WTC11 (cell line): ENCODE measurements at regions not wholly inside any gene's neighbourhood (a gene's known extent, or its start where the extent isn't known, plus 50 kb on each side); places are given as distances from the start of the nearest gene placed in this dataset.

Experiments
- ATAC-seq: fragments of 200-7000 bp; cut with Tn5 transposase; 2 replicates; pipeline ENCODE4 v1.10.0; 2021; ENCODE audit warnings: mild to moderate bottlenecking, moderate library complexity
- CTCF ChIA-PET: fragments of 300-600 bp; sonication (Branson Sonifier 250); formaldehyde crosslinking; loops from one replicate; lab custom pipeline; 2021; ENCODE audit warnings: antibody characterized with exemption; lab: Charles Lee
- POLR2A ChIA-PET: fragments of 350-600 bp; sonication (Branson Sonifier 250); formaldehyde crosslinking; loops from one replicate; lab custom pipeline; 2021; ENCODE audit warnings: antibody characterized with exemption; lab: Charles Lee
- DNase-seq: peaks from one replicate; pipeline ENCODE4 v3.0.0; 2021; ENCODE audit warnings: low spot score
- H3K27ac Mint-ChIP-seq: 2 replicates; pipeline ENCODE4 v1.8.0; 2021; ENCODE audit warnings: mixed read lengths
- H3K27me3 Mint-ChIP-seq: 2 replicates; pipeline ENCODE4 v1.8.0; 2021; ENCODE audit warnings: low read depth, mild to moderate bottlenecking, moderate library complexity, mixed read lengths
- H3K36me3 Mint-ChIP-seq: 2 replicates; pipeline ENCODE4 v1.8.0; 2021; ENCODE audit warnings: mixed read lengths
- H3K4me1 Mint-ChIP-seq: 2 replicates; pipeline ENCODE4 v1.8.0; 2022; ENCODE audit warnings: mixed read lengths
- H3K4me3 Mint-ChIP-seq: 2 replicates; pipeline ENCODE4 v1.8.0; 2021; ENCODE audit warnings: mild to moderate bottlenecking, moderate library complexity, mixed read lengths
- H3K9me3 Mint-ChIP-seq: 2 replicates; pipeline ENCODE4 v1.8.0; 2021; ENCODE audit warnings: mixed read lengths
- ATF1 ChIP-seq: sonication (generic); formaldehyde crosslinking; IDR thresholded peaks from 2 replicates; pipeline ENCODE4 v1.8.1; 2023; ENCODE audit warnings: mild to moderate bottlenecking, moderate library complexity, missing genetic modification reagents
- ATF6 ChIP-seq: sonication (generic); formaldehyde crosslinking; IDR thresholded peaks from 2 replicates; pipeline ENCODE4 v1.8.1; 2023; ENCODE audit warnings: mild to moderate bottlenecking, missing genetic modification reagents
- CTCF ChIP-seq: fragments of 200-600 bp; IDR thresholded peaks from 2 replicates; pipeline ENCODE4 v1.8.0; 2022; ENCODE audit warnings: antibody characterized with exemption
- ERG ChIP-seq: fragments of 250-450 bp; sonication (Bioruptor Pico); IDR thresholded peaks from 2 replicates; pipeline ENCODE4 v1.8.0; 2021; ENCODE audit warnings: mild to moderate bottlenecking
- IRF2 ChIP-seq: sonication (generic); formaldehyde crosslinking; IDR thresholded peaks from 2 replicates; pipeline ENCODE4 v1.8.0; 2022; ENCODE audit warnings: low read depth, missing genetic modification reagents, borderline replicate concordance
- MYBL2 ChIP-seq: sonication (generic); formaldehyde crosslinking; IDR thresholded peaks from 2 replicates; pipeline ENCODE4 v1.8.1; 2023; ENCODE audit warnings: mild to moderate bottlenecking, moderate library complexity, missing genetic modification reagents
- PRDM15 ChIP-seq: sonication (generic); formaldehyde crosslinking; IDR thresholded peaks from 2 replicates; pipeline ENCODE4 v1.8.0; 2022; ENCODE audit warnings: missing genetic modification reagents
- STAT6 ChIP-seq: sonication (generic); formaldehyde crosslinking; conservative IDR thresholded peaks from 2 replicates; pipeline ENCODE4 v1.8.1; 2023; ENCODE audit warnings: mild to moderate bottlenecking, low read depth, missing genetic modification reagents, moderate library complexity
- TCF7 ChIP-seq: sonication (generic); formaldehyde crosslinking; IDR thresholded peaks from 2 replicates; pipeline ENCODE4 v1.8.0; 2022; ENCODE audit warnings: mild to moderate bottlenecking, low read depth, missing genetic modification reagents, moderate library complexity
- ZBTB43 ChIP-seq: sonication (generic); formaldehyde crosslinking; IDR thresholded peaks from 2 replicates; pipeline ENCODE4 v1.8.1; 2023; ENCODE audit warnings: mild to moderate bottlenecking, missing genetic modification reagents
- ZMAT4 ChIP-seq: fragments of 250-450 bp; sonication (Bioruptor Pico); IDR thresholded peaks from 2 replicates; pipeline ENCODE4 v1.9.0; 2021; ENCODE audit warnings: mild to moderate bottlenecking
- ZNF532 ChIP-seq: fragments of 250-450 bp; sonication (Bioruptor Pico); IDR thresholded peaks from 2 replicates; pipeline ENCODE4 v1.9.0; 2021; ENCODE audit warnings: mild to moderate bottlenecking, borderline replicate concordance

- H3K4me3 Mint-ChIP-seq, result no peak overlapping the region
- H3K27ac Mint-ChIP-seq, result no peak overlapping the region
- no peaks in the 10 kb centered on the region for H3K9me3 Mint-ChIP-seq
- ChIA-PET POLR2A (interaction anchor here (1.1 kb wide), 1 partner anchor 12 kb away, joined by 4 read pairs; no protein-coding TSS in a partner anchor), CTCF (interaction anchor here (1.1 kb wide), 1 partner anchor 34 kb away, joined by 3 read pairs; no protein-coding TSS in a partner anchor)
- no peak for ATAC-seq
- H3K36me3 Mint-ChIP-seq, result no peaks in the 10 kb centered on the region
- TF ChIP-seq ERG (CRISPR knock-in tag), result no peak
- TF ChIP-seq ZNF532 (CRISPR knock-in tag), result no peak
- no peak for TF ChIP-seq PRDM15 (CRISPR knock-in tag)
- TF ChIP-seq IRF2 (CRISPR knock-in tag), result no peak
- no peak for TF ChIP-seq TCF7 (CRISPR knock-in tag)
- TF ChIP-seq STAT6 (CRISPR knock-in tag), result no peak
- TF ChIP-seq ATF6 (CRISPR knock-in tag), result no peak
- no peak for TF ChIP-seq CTCF
- TF ChIP-seq ZBTB43, result no peak
- TF ChIP-seq MYBL2, result no peak
- TF ChIP-seq ZMAT4 (CRISPR knock-in tag), result no peak
- TF ChIP-seq ATF1 (CRISPR knock-in tag), result no peak
- DNase-seq, result no peak
- peaks cover 9% of the 10 kb centered on the region for H3K4me1 Mint-ChIP-seq
- H3K27me3 Mint-ChIP-seq, result no peaks in the 10 kb centered on the region
Measured at GRCh38 chr7:92914645-92915044, 78.3 kb upstream of the CDK6 start.
